ENCODE measurements at regions not wholly inside any gene's neighbourhood (a gene's known extent, or its start where the extent isn't known, plus 50 kb on each side); places are given as distances from the start of the nearest gene placed in this dataset.

DNA sequence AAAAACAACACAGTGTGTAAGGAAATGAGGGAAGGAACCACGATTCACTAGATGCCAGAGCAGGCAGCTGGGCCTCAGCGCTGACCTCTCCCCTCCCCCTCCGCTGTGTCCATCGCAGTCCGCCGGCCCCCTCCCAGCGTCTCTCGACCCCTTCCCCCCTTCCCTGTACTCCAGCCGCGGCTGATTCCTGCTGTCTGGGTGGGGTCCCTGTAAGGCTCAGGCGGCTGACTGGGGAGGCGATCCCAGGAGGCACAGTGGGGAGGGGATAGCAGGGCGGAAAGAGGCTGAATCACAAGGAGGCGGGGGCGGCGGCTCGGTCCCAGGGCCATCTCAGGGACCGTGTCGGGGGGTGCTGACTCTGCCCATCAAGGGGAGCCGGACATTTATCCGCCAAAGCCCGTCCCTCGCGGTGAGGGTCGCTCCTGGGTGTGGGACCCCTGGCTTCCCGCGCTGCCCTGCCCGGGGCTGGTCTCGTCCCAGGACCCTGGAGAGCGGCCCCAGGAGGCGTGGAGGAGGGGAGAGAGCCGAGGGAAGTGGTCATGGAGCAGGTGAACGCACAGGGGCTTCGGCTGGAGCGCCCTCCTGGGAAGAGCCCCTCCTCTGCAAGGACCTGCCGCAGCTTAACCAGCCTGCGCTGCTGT, 241.9 kb downstream of the PTPRU start:
- TF ChIP-seq POLR2AphosphoS5 (IDR thresholded peaks at IDR 0.05; ENCODE audit: low read length) (no peak), POLR2A (IDR thresholded peaks at IDR 0.05; ENCODE audit: low read depth, low read length) (no peak), RAD21 (IDR thresholded peaks at IDR 0.05; ENCODE audit: insufficient read depth, low read depth, low read length) (no peak), RCOR1 (conservative IDR thresholded peaks at IDR 0.05; ENCODE audit: low read depth, low read length) (no peak)
- TF ChIP-seq, protein P1, sequence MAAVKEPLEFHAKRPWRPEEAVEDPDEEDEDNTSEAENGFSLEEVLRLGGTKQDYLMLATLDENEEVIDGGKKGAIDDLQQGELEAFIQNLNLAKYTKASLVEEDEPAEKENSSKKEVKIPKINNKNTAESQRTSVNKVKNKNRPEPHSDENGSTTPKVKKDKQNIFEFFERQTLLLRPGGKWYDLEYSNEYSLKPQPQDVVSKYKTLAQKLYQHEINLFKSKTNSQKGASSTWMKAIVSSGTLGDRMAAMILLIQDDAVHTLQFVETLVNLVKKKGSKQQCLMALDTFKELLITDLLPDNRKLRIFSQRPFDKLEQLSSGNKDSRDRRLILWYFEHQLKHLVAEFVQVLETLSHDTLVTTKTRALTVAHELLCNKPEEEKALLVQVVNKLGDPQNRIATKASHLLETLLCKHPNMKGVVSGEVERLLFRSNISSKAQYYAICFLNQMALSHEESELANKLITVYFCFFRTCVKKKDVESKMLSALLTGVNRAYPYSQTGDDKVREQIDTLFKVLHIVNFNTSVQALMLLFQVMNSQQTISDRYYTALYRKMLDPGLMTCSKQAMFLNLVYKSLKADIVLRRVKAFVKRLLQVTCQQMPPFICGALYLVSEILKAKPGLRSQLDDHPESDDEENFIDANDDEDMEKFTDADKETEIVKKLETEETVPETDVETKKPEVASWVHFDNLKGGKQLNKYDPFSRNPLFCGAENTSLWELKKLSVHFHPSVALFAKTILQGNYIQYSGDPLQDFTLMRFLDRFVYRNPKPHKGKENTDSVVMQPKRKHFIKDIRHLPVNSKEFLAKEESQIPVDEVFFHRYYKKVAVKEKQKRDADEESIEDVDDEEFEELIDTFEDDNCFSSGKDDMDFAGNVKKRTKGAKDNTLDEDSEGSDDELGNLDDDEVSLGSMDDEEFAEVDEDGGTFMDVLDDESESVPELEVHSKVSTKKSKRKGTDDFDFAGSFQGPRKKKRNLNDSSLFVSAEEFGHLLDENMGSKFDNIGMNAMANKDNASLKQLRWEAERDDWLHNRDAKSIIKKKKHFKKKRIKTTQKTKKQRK (IDR thresholded peaks at IDR 0.05; ENCODE audit: low read depth, low read length): no peak
